GOT3 (cell line): ENCODE measurements at regions not wholly inside any gene's neighbourhood (a gene's known extent, or its start where the extent isn't known, plus 50 kb on each side); places are given as distances from the start of the nearest gene placed in this dataset.

ENCODE experiments used
- DNase-seq: peaks from one replicate; lab custom pipeline; 2025; ENCODE audit warnings: mixed read lengths; lab: John Stamatoyannopoulos, UW

GRCh38 chr3:135740211-135740610 lies 225.3 kb upstream of the PPP2R3A start:
- no peak for DNase-seq

- DNase-seq = no peak
Observed at GRCh38 chr3:135740751-135741150, 224.8 kb upstream of the PPP2R3A start.

DNA sequence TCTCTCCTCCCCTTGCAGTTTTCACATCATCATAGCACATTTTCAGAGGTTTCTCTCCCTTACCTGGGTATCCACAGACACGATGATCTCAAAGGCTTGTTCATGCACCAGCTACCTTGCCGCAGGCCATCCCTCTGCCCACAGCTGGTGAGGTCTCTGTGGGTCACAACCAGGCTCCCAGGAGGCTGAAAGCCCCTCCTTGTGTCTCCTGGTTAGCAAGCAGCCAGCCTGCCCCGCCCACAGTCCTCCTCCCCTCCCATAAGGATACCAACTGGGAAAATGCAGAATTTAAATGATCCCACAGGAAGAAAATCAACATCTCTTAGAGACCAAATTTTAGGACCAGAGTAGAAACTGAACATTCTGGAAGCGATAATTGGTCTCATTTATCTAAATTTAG lies 213.5 kb upstream of the PPP2R3A start:
- no peak for DNase-seq

DNA sequence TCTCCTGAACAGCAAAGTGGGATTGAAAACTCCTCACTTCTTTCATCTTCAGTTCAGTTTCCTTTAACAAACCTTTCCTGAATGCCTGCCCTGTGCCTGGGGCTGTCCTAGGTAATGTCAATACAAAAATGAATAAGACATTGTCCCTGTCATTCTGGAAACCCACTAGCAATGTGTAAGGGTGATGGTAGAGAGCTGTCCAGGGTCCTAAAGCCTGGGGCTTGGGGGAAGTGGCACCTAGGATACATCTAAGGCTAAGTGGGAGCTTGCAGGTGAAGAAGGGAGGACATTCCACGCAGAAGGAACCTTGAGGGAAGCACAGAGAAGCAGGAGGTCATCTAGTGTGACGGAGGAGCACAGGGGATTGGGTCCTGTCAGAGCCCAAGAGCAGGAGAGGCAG lies 212.7 kb upstream of the PPP2R3A start:
- DNase-seq = no peak

- DNase-seq = no peak
Observed at GRCh38 chr3:135753506-135753905, 212.0 kb upstream of the PPP2R3A start.

- DNase-seq = no peak
Observed at GRCh38 chr3:135755330-135756105, 210.0 kb upstream of the PPP2R3A start.

- DNase-seq = no peak
Observed at GRCh38 chr3:135756106-135756668, 209.3 kb upstream of the PPP2R3A start.

DNA sequence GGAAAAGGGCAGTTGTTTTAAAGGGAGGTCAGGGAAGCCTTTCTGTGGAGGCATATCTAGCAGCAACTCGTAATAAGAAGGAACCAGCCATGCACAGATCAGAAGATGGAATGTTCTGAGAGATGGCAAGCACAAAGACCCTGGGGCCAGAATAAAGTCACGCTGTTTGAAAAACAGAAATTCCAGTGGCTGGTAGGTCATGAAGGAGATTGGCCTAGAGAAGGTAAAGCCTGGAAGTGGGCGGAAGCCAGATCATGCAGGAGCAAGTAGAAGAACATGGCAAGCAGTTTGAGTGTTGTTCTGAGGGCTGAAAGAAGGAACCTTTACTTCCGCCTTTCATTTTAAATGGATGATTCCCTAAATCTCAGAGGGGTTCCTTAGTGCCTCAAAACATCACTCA lies 208.1 kb upstream of the PPP2R3A start:
- DNase-seq = no peak

- no peak for DNase-seq
Observed at GRCh38 chr3:135758961-135759360, 206.6 kb upstream of the PPP2R3A start.

DNA sequence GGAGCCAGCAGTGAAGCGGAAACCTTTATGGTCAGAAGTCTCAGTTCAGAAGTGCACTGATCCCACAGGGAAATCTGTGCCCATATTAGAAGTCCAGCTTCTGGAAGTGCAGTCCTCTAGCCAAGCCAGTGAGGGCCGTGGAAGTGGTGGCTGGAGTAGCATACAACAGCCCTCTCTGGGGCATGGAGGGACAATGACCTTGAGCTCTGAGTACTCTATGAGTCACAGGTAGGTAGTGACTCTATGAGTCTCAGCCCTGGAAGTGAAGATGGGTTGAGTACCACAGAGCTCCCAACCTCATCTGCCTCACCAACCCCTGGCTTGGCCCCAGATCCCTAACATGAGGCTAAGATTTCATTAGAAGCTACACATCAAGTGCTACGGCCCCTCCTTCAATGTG lies 205.9 kb upstream of the PPP2R3A start:
- DNase-seq = no peak

DNA sequence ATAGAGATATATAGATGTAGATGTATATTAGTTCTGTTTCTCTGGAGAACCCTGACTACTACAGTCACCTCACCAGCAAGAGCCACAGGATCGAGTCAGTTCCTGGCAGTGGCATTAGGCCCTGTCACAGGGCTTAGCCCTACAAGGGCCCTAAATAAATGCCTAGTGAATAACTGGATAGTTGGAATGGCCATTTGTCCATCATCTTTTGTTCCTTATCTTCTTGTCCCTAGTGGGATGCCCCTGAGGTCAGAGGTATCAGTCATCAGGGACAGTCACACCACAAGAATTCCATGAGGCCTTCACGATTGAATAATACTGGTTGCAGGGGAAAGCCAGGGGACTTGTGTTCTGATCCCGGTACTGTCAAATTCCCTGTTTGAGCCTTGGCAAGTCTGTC lies 204.9 kb upstream of the PPP2R3A start:
- DNase-seq = no peak

- no peak for DNase-seq
Observed at GRCh38 chr3:135762188-135762856, 203.2 kb upstream of the PPP2R3A start.

DNA sequence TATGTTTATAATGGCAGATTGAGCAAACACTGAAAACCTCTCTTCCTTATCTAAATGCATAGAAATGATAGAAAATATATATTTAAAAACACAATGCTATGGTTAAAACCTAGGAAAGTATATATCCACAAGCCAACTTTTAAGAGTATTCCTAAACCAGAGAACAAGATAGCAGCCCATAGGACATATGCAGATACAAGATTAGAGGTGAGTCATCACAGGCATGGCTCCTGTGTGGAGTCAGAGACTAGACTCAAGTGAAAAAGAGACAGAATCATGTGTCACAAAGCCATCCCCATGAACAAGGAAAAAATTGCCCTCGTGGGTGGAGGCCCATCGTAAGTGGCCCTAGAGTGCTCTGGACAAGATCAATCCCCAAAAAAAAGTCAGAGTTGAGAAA lies 199.4 kb upstream of the PPP2R3A start:
- no peak for DNase-seq

DNA sequence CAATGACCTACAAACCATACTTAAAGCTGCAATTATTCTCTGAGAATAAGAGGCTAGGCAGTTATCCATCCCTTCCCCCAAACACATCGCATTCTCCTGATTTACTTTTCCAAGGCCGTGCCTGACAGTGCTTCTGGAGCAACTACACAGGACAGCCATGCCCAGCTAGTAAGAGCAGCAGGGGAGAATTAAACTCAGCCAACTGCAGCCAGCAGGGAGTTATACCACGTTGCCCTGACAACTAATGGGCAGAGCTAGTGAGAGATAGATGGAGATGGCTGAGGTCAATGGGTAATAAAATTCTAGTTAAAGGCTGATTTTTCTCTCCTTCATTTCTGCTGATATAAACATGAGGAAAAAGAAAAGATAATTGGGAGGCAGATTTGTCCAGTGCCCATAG lies 193.8 kb upstream of the PPP2R3A start:
- no peak for DNase-seq

DNA sequence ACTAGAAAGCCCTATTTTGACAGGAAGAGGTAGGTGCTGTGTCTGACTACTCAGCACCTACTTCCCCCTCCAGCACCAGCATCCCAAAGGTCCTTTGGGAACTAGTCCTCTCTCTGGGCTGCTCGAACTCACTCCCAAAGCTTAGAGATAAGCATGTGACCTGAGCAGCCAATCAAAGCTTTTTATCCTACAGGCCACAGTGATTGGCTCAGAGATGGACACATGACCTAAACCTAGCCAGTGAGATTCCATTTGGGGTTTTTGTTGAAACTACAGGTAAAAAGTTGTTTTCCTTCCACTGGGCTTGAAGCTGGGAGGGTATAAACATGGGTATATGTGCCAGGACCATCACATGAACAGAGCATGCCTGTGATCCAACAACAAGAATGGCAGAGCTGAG lies 186.5 kb upstream of the PPP2R3A start:
- DNase-seq = no peak

DNA sequence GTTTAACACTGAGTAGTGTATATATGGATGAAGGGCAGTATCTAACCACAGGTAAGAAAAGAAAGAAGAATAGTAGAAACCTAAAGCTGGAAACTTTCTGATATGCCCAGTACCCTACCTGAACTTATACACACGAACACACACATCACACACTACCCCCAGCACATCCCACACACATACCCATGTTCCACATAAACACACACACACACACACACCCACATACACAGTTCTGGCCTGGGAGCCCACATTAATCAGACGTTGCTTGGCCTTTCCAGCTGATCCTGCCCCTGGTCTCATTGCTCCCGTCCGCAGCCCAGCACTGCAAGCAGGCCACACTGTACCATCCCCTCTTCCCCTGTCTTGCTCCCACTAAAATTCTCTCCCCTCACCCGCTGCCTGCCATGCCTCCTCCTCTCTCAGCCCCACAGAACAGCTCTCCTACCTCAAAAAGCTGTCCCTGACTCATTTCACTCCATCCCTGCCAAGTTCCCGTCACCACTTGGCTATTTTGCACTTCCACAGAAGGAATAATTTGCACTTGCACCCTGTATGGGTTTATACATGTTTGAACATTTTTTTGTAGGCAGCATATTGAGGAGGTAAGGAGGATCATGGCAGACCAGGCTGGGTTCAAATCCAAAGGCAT lies 185.8 kb upstream of the PPP2R3A start:
- no peak for DNase-seq

DNA sequence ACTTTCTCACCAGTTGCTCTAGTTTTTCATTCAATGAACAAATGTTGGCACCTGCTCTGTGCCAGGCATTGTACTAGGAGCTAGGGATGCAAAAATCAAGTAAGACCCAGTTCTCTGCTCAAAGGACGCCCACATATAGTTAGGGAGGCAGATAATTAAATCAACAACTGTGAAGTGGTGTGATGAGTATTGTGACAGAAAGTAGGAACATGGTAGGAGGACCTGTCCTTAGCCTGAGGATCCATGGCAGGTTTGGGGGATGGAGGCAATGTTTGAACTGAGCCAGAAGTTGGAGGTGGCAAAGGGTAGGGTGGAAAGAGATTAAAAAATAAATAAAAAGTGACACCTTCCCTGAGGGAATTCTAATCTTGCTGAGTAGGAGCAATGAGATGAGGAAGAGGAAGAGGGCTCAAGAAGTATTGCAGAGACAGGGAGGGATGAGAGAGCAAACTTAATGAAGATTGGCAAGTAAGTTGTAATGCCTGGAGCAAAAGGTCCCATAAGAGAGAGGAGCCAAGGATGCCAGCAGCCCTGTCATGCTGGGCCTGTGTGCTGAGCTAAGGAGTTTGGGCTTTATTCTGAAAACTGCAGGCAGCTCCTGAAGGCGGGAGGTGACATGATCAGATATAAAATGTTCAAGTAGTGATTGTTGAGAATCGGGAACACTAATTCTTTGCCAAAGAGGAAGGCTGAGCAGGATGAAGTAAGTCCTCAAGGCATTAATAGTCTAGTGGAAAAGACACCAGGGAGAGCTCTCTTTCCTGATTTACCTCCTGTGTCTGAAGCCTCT lies 184.3 kb upstream of the PPP2R3A start:
- no peak for DNase-seq

GRCh38 chr3:135784557-135784956 lies 181.0 kb upstream of the PPP2R3A start:
- DNase-seq = no peak

DNA sequence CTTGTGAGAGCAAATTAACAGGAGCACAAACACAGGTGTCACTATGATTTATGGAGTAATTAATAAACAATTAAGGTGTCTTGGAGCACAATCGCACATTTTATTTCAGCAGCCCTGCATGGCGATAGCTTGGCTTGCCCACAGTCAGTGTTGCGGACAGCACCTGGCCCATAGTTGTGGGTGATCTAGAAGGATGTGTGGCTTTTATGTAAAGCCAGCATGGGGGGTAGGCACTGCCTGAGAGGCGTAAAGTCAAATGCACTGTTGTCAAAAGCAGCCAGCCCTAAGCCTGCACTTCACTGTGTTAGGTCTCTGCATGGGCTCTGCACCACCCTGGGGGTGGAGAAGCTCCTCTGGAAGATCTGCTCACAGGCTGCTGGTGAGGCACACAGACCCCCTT lies 177.4 kb upstream of the PPP2R3A start:
- DNase-seq = no peak

DNA sequence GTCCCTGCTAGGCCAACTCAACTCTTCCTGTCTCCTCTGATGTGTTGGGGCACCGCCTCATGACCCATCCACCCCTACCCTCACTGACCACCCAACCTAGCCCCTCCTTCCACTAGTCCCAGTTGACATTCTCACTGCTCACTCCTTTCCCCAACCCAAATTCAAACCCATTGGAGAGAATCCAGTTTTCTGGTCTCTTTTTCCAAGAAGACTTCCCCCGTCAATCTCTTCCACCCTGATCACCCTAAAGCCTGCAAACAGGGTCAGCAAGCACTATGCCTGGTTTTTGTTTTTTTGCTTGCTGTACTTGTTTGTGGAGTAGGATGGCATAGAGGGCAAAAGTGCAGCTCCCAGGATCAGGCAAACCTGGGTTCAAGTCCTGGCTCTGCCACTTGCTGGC lies 176.6 kb upstream of the PPP2R3A start:
- no peak for DNase-seq

DNA sequence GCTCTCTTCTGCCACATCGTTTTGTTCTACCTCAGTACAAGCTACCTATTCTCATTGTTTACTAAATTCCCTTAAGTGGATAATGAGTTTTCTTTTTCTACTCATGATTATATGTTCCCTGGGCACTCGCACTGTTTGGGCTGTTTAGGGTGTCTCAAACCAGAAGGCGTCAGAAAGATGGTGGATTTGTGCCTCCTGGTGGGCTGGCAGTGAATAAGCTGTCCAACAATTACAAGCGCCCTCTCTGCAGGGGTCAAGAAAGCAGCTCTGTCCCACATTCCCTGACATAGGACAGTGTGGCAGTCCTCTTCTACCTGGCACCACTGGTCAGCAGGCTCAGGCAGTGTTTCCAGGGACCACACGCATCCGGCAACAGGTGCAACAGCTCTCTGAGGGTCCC lies 173.4 kb upstream of the PPP2R3A start:
- DNase-seq = no peak

GRCh38 chr3:135792858-135793475 lies 172.6 kb upstream of the PPP2R3A start:
- no peak for DNase-seq
